ENCODE measurements at regions not wholly inside any gene's neighbourhood (a gene's known extent, or its start where the extent isn't known, plus 50 kb on each side); places are given as distances from the start of the nearest gene placed in this dataset.

- no TSS peak for BruUV-seq (replicated peaks)
- CTCF ChIA-PET (ENCODE audit: low intra/inter-chr PET ratio, low total read pairs), result no interaction called here
- Histone ChIP-seq H3K27ac (ENCODE audit: extremely low read length, insufficient read depth, low read length) (no peak overlapping the region), H3K27me3 (ENCODE audit: control insufficient read depth in 1 of 2, insufficient read depth in 2 of 2, low read length in 2 of 2) (no peaks in the 10 kb centered on the region), H3K9ac (ENCODE audit: insufficient read depth, low read depth, low read length) (no peak overlapping the region), H3K4me2 (ENCODE audit: low read depth, low read length) (no peak overlapping the region), H4K20me1 (ENCODE audit: insufficient read depth, low read length) (no peaks in the 10 kb centered on the region), H3K36me3 (replicated peaks in 1 of 2; ENCODE audit: control insufficient read depth in 1 of 2, insufficient read depth in 2 of 2, low read length in 2 of 2) (no peaks in the 10 kb centered on the region), H3K79me2 (ENCODE audit: insufficient read depth, low read length) (no peaks in the 10 kb centered on the region), H3K4me3 (replicated peaks in 1 of 3; ENCODE audit: insufficient read depth in 1 of 3, low read depth in 2 of 3, low read length in 3 of 3) (no peak overlapping the region), H2AFZ (ENCODE audit: low read length) (no peak overlapping the region), H3K9me3 (ENCODE audit: low read length) (peaks cover 91% of the 10 kb centered on the region), H3K4me1 (ENCODE audit: insufficient read depth, low read length) (no peaks in the 10 kb centered on the region)
- DNase-seq (ENCODE audit: low spot score) (no peak), ATAC-seq (no peak), FAIRE-seq (no peak)
- POLR2A ChIA-PET, result no interaction called here
- in situ Hi-C loops (cut with HindIII; ENCODE audit: extremely low pct_ligation_motif_present, low pct_unique_long_range_greater_than_20kb), result no loop called here
- TF ChIP-seq, protein P1, sequence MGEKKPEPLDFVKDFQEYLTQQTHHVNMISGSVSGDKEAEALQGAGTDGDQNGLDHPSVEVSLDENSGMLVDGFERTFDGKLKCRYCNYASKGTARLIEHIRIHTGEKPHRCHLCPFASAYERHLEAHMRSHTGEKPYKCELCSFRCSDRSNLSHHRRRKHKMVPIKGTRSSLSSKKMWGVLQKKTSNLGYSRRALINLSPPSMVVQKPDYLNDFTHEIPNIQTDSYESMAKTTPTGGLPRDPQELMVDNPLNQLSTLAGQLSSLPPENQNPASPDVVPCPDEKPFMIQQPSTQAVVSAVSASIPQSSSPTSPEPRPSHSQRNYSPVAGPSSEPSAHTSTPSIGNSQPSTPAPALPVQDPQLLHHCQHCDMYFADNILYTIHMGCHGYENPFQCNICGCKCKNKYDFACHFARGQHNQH (CRISPR knock-in tag; IDR thresholded peaks at IDR 0.05), result no peak
- intact Hi-C loops (cut with micrococcal nuclease; ENCODE audit: unreplicated experiment), result no loop called here
Measured at GRCh38 chr6:86456821-86457220, 480.5 kb upstream of the HTR1E start.

GRCh38 chr6:86453232-86453631 is 484.1 kb upstream of the HTR1E start:
- WGBS (ENCODE audit: low lambda C conversion rate), result 0% methylated on average over 1 of the region's 1 CpG
- Histone ChIP-seq H3K4me3 (replicated peaks in 1 of 3; ENCODE audit: insufficient read depth in 1 of 3, low read depth in 2 of 3, low read length in 3 of 3) (no peak overlapping the region), H3K4me2 (ENCODE audit: low read depth, low read length) (no peak overlapping the region), H3K27ac (ENCODE audit: extremely low read length, insufficient read depth, low read length) (no peak overlapping the region), H2AFZ (ENCODE audit: low read length) (no peak overlapping the region), H3K9ac (ENCODE audit: insufficient read depth, low read depth, low read length) (no peak overlapping the region), H3K27me3 (ENCODE audit: control insufficient read depth in 1 of 2, insufficient read depth in 2 of 2, low read length in 2 of 2) (no peaks in the 10 kb centered on the region), H3K9me3 (ENCODE audit: low read length) (peaks cover 68% of the 10 kb centered on the region), H3K36me3 (replicated peaks in 1 of 2; ENCODE audit: control insufficient read depth in 1 of 2, insufficient read depth in 2 of 2, low read length in 2 of 2) (no peaks in the 10 kb centered on the region), H3K79me2 (ENCODE audit: insufficient read depth, low read length) (no peaks in the 10 kb centered on the region), H4K20me1 (ENCODE audit: insufficient read depth, low read length) (no peaks in the 10 kb centered on the region), H3K4me1 (ENCODE audit: insufficient read depth, low read length) (no peaks in the 10 kb centered on the region)
- FAIRE-seq (no peak), ATAC-seq (no peak), DNase-seq (ENCODE audit: low spot score) (no peak)
- POLR2A ChIA-PET, result no interaction called here
- intact Hi-C loops (cut with micrococcal nuclease; ENCODE audit: unreplicated experiment), result no loop called here
- CTCF ChIA-PET (ENCODE audit: low intra/inter-chr PET ratio, low total read pairs), result no interaction called here
- no TSS peak for BruUV-seq (replicated peaks)
- in situ Hi-C loops (cut with HindIII; ENCODE audit: extremely low pct_ligation_motif_present, low pct_unique_long_range_greater_than_20kb), result no loop called here
- no peak for TF ChIP-seq ZBTB44 (CRISPR knock-in tag; IDR thresholded peaks at IDR 0.05)
- no peak for TF ChIP-seq ZNF703 (CRISPR knock-in tag; IDR thresholded peaks at IDR 0.05; ENCODE audit: borderline replicate concordance)
- TF ChIP-seq ZFYVE20 (CRISPR knock-in tag; IDR thresholded peaks at IDR 0.05; ENCODE audit: borderline replicate concordance, low read depth), result no peak
- TF ChIP-seq ZNF205 (CRISPR knock-in tag; IDR thresholded peaks at IDR 0.05), result no peak
- no peak for TF ChIP-seq ZNF430 (CRISPR knock-in tag; IDR thresholded peaks at IDR 0.05)
- TF ChIP-seq MAF1 (CRISPR knock-in tag; IDR thresholded peaks at IDR 0.05; ENCODE audit: borderline replicate concordance), result no peak
- no peak for TF ChIP-seq AGO1 (IDR thresholded peaks at IDR 0.05; ENCODE audit: low read depth, low read length, poor library complexity, severe bottlenecking)
- TF ChIP-seq LCORL (IDR thresholded peaks at IDR 0.05), result no peak
- no peak for TF ChIP-seq LCORL (CRISPR knock-in tag; IDR thresholded peaks at IDR 0.05)
- no peak for TF ChIP-seq GPN1 (CRISPR knock-in tag; IDR thresholded peaks at IDR 0.05; ENCODE audit: borderline replicate concordance)
- no peak for TF ChIP-seq ATF5 (CRISPR knock-in tag; IDR thresholded peaks at IDR 0.05; ENCODE audit: low read depth)
- TF ChIP-seq, protein P1 (CRISPR knock-in tag; IDR thresholded peaks at IDR 0.05), result no peak
- no peak for TF ChIP-seq NR2C2 (CRISPR knock-in tag; IDR thresholded peaks at IDR 0.05; ENCODE audit: borderline replicate concordance)
- TF ChIP-seq HMGA1 (CRISPR knock-in tag; conservative IDR thresholded peaks at IDR 0.05), result no peak
- no peak for TF ChIP-seq NCOR1 (IDR thresholded peaks at IDR 0.05; ENCODE audit: borderline replicate concordance, low read length)
- no peak for TF ChIP-seq ZNF75D (CRISPR knock-in tag; IDR thresholded peaks at IDR 0.05; ENCODE audit: borderline replicate concordance)
